Endothelial cell of umbilical vein (primary cell): ENCODE measurements at regions not wholly inside any gene's neighbourhood (a gene's known extent, or its start where the extent isn't known, plus 50 kb on each side); places are given as distances from the start of the nearest gene placed in this dataset.

Experiments
- BruUV-seq: library from RNA; stranded (reverse); fragments of 400-500 nt; replicated peaks from 2 replicates; lab custom pipeline; 2021; lab: Mats Ljungman, UMichigan
- CTCF ChIA-PET: fragments of 300-600, 350-600 bp; sonication (Branson Sonifier 250); formaldehyde crosslinking; loops from one replicate; lab custom pipeline; 2021; ENCODE audit warnings: antibody characterized with exemption, inconsistent platforms; lab: Charles Lee
- POLR2A ChIA-PET: fragments of 300-600, 350-600 bp; sonication (Branson Sonifier 250); formaldehyde crosslinking; loops from one replicate; lab custom pipeline; 2021; ENCODE audit warnings: antibody characterized with exemption, inconsistent platforms; lab: Charles Lee
- DNase-seq: peaks from one replicate; pipeline ENCODE4 v3.0.0-alpha.2; 2011; ENCODE audit warnings: low read depth, low spot score
- FAIRE-seq: peaks from 2 replicates; lab custom pipeline; 2011; peaks lifted over from hg19 to GRCh38; lab: Jason Lieb, UNC
- H2AFZ ChIP-seq: 2 replicates; pipeline ENCODE4 v1.6.0; 2012; ENCODE audit warnings: low read depth, low read length, control low read depth, inconsistent platforms
- H3K27ac ChIP-seq: 2 replicates; pipeline ENCODE4 v1.5.1; 2011; ENCODE audit warnings: low read depth, mild to moderate bottlenecking, control low read depth, low read length, moderate library complexity; ENCODE audit not compliant: insufficient read depth
- H3K27me3 ChIP-seq, 2 experiments: 2 replicates each; pipeline versions ENCODE4 v1.6.0 to v1.6.1; 2011; ENCODE audit warnings: low read length in 2 of 2, mixed read lengths in 1 of 2; ENCODE audit not compliant: control insufficient read depth in 2 of 2, insufficient read depth in 2 of 2
- H3K36me3 ChIP-seq, 2 experiments: 2 replicates in 1 of 2; 3 replicates in 1 of 2; pipeline ENCODE4 v1.5.1; 2011; ENCODE audit warnings: low read length in 2 of 2, mild to moderate bottlenecking in 1 of 2, moderate library complexity in 1 of 2; ENCODE audit not compliant: control insufficient read depth in 2 of 2, insufficient read depth in 2 of 2; ENCODE audit errors: extremely low read depth in 1 of 2
- H3K4me1 ChIP-seq: 3 replicates; pipeline ENCODE4 v1.5.1; 2011; ENCODE audit warnings: mild to moderate bottlenecking, low read length; ENCODE audit not compliant: control insufficient read depth, insufficient read depth; ENCODE audit errors: extremely low read depth
- H3K4me2 ChIP-seq: 2 replicates; pipeline ENCODE4 v1.6.1; 2011; ENCODE audit warnings: low read length, control low read depth, mixed read lengths; ENCODE audit not compliant: insufficient read depth
- H3K4me3 ChIP-seq, 3 experiments: fragments of 200-600 bp in 1 of 3; sonication (generic), shearing (Covaris generic) in 1 of 3; replicated peaks in 1 of 3; 2 replicates each; pipeline ENCODE4 v1.5.1; 2011 to 2016; ENCODE audit warnings: control low read depth in 3 of 3, low read length in 3 of 3, mild to moderate bottlenecking in 2 of 3, inconsistent platforms in 1 of 3, low read depth in 1 of 3, moderate library complexity in 1 of 3; ENCODE audit not compliant: insufficient read depth in 1 of 3
- H3K79me2 ChIP-seq: 2 replicates; pipeline ENCODE4 v1.6.0; 2012; ENCODE audit warnings: low read length, inconsistent platforms; ENCODE audit not compliant: control insufficient read depth, insufficient read depth
- H3K9ac ChIP-seq: replicated peaks from 2 replicates; pipeline ENCODE3; 2011; ENCODE audit warnings: low read length, control low read depth; ENCODE audit not compliant: insufficient read depth; ENCODE audit errors: extremely low read depth
- H3K9me1 ChIP-seq: replicated peaks from 3 replicates; pipeline ENCODE4 v1.6.0; 2011; ENCODE audit warnings: mild to moderate bottlenecking, low read length; ENCODE audit not compliant: control insufficient read depth, insufficient read depth; ENCODE audit errors: extremely low read depth
- H3K9me3 ChIP-seq: replicated peaks from 2 replicates; pipeline ENCODE4 v1.5.1; 2012; ENCODE audit warnings: low read length, inconsistent platforms; ENCODE audit not compliant: control insufficient read depth, insufficient read depth
- H4K20me1 ChIP-seq: replicated peaks from 2 replicates; pipeline ENCODE3; 2011; ENCODE audit warnings: mild to moderate bottlenecking, low read length; ENCODE audit not compliant: control insufficient read depth, insufficient read depth; ENCODE audit errors: extremely low read depth
- EZH2 ChIP-seq: IDR thresholded peaks from 2 replicates; pipeline ENCODE4 v1.6.1; 2012; ENCODE audit warnings: borderline replicate concordance, low read depth, mild to moderate bottlenecking, moderate library complexity, low read length, inconsistent platforms; ENCODE audit not compliant: severe bottlenecking
- FOS ChIP-seq: IDR thresholded peaks from 2 replicates; pipeline ENCODE4 v1.6.1; 2011; ENCODE audit warnings: mild to moderate bottlenecking, low read length, moderate library complexity, borderline replicate concordance; ENCODE audit not compliant: insufficient read depth
- GATA2 ChIP-seq: IDR thresholded peaks from 2 replicates; pipeline ENCODE4 v1.7.0; 2011; ENCODE audit warnings: low read depth, mild to moderate bottlenecking, moderate library complexity, mixed read lengths, low read length; ENCODE audit not compliant: insufficient read length, insufficient read depth
- JUN ChIP-seq: IDR thresholded peaks from 2 replicates; pipeline ENCODE4 v1.6.1; 2011; ENCODE audit warnings: borderline replicate concordance, low read depth; ENCODE audit not compliant: insufficient read length, insufficient read depth
- MYC ChIP-seq: IDR thresholded peaks from one replicate; pipeline ENCODE4 v1.6.1; 2011; ENCODE audit warnings: mild to moderate bottlenecking, low read depth, low read length
- POLR2A ChIP-seq: IDR thresholded peaks from 2 replicates; pipeline ENCODE4 v1.6.1; 2012; ENCODE audit warnings: low read depth, mild to moderate bottlenecking, control low read depth, low read length
- POLR2AphosphoS5 ChIP-seq: IDR thresholded peaks from 2 replicates; pipeline ENCODE4 v1.6.1; 2012; ENCODE audit warnings: low read depth, mild to moderate bottlenecking, control low read depth, low read length, moderate library complexity; ENCODE audit not compliant: insufficient read depth
- dilution Hi-C: fragments of 300-500 bp; cut with MboI; formaldehyde crosslinking; loops from one replicate; pipeline ENCODE4 v1.15.0; 2019; ENCODE audit warnings: low sequenced_read_pairs; ENCODE audit not compliant: extremely low pct_ligation_motif_present
- intact Hi-C: fragments of 100-400 bp; cut with micrococcal nuclease; formaldehyde crosslinking; loops from one replicate; pipeline ENCODE4 v1.10.0; 2022
- TF ChIP-seq, protein P1 (sequence below), 2 donors: IDR thresholded peaks; 1 replicate in 1 of 2; 2 replicates in 1 of 2; pipeline ENCODE4 v1.5.1; 2011; ENCODE audit warnings: low read length in 2 of 2, mild to moderate bottlenecking in 2 of 2, moderate library complexity in 2 of 2, control low read depth in 1 of 2, inconsistent platforms in 1 of 2, low read depth in 1 of 2; ENCODE audit not compliant: insufficient read depth in 1 of 2; ENCODE audit errors: extremely low read depth in 1 of 2
- TF ChIP-seq, protein P2 (sequence below): IDR thresholded peaks from 2 replicates; pipeline ENCODE4 v1.6.1; 2011; ENCODE audit not compliant: insufficient read depth, insufficient read length

DNA sequence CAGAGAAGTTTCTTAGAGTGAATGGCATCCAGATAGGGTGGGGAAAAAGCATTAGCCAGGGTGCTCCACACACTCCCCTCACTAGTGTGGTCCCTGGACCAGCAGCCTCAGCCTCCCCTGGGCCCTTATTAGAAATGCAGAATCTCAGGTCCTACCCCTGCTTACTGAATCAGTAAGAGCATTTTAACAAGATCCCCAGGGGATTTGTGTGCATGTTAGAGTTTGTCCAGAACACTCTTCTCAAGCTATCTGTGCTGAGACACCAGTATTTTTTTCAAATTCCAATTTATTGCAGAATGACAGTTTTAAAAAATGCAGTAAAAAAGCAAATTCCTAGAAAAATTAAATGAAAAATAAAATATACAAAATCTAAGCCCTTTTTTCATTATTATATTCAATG, 123.1 kb downstream of the MIAT start:
- Histone ChIP-seq H3K79me2 (no peaks in the 10 kb centered on the region), H3K9me3 (no peaks in the 10 kb centered on the region), H3K36me3 (no peaks in the 10 kb centered on the region), H3K9me1 (no peaks in the 10 kb centered on the region), H3K4me2 (no peak overlapping the region), H2AFZ (no peak overlapping the region), H3K9ac (no peak overlapping the region), H3K27me3 (no peaks in the 10 kb centered on the region), H3K27ac (no peak overlapping the region), H3K4me1 (no peaks in the 10 kb centered on the region), H4K20me1 (no peaks in the 10 kb centered on the region), H3K4me3 (no peak overlapping the region)
- FAIRE-seq (no peak), DNase-seq (no peak)
- ChIA-PET POLR2A (no interaction called here), CTCF (no interaction called here)
- dilution Hi-C loops = no loop called here
- intact Hi-C loops = no loop called here
- no TSS peak for BruUV-seq
- TF ChIP-seq FOS (no peak), JUN (no peak), EZH2 (no peak), MYC (no peak), POLR2AphosphoS5 (no peak), GATA2 (no peak), POLR2A (no peak)
- TF ChIP-seq, protein P1, sequence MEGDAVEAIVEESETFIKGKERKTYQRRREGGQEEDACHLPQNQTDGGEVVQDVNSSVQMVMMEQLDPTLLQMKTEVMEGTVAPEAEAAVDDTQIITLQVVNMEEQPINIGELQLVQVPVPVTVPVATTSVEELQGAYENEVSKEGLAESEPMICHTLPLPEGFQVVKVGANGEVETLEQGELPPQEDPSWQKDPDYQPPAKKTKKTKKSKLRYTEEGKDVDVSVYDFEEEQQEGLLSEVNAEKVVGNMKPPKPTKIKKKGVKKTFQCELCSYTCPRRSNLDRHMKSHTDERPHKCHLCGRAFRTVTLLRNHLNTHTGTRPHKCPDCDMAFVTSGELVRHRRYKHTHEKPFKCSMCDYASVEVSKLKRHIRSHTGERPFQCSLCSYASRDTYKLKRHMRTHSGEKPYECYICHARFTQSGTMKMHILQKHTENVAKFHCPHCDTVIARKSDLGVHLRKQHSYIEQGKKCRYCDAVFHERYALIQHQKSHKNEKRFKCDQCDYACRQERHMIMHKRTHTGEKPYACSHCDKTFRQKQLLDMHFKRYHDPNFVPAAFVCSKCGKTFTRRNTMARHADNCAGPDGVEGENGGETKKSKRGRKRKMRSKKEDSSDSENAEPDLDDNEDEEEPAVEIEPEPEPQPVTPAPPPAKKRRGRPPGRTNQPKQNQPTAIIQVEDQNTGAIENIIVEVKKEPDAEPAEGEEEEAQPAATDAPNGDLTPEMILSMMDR (IDR thresholded peaks at IDR 0.05; ENCODE audit: extremely low read depth in 1 of 2, insufficient read depth in 1 of 2, low read depth in 1 of 2, low read length in 2 of 2) = no peak
- TF ChIP-seq, protein P2, sequence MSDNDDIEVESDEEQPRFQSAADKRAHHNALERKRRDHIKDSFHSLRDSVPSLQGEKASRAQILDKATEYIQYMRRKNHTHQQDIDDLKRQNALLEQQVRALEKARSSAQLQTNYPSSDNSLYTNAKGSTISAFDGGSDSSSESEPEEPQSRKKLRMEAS = no peak
